CD4-positive, alpha-beta T cell (primary cell): ENCODE measurements at regions not wholly inside any gene's neighbourhood (a gene's known extent, or its start where the extent isn't known, plus 50 kb on each side); places are given as distances from the start of the nearest gene placed in this dataset.

Source experiments
- ATAC-seq: fragments of 200-7000 bp; cut with Tn5 transposase; one replicate; pipeline ENCODE4 v1.10.0; 2022; ENCODE audit warnings: mild to moderate bottlenecking; ENCODE audit not compliant: poor library complexity
- CTCF ChIA-PET: fragments of 350-600 bp; sonication (Branson Sonifier 250); formaldehyde crosslinking; loops from one replicate; lab custom pipeline; 2021; ENCODE audit warnings: antibody characterized with exemption, inconsistent platforms; lab: Charles Lee
- POLR2A ChIA-PET: fragments of 350-600 bp; sonication (Branson Sonifier 250); formaldehyde crosslinking; loops from one replicate; lab custom pipeline; 2021; ENCODE audit warnings: antibody characterized with exemption, inconsistent platforms; lab: Charles Lee
- DNase-seq, 14 experiments: peaks; one replicate each; pipeline ENCODE4 v3.0.0-alpha.2; 2013 to 2020; ENCODE audit warnings: mixed read lengths in 2 of 14
- H3K27ac ChIP-seq, 2 donors: one replicate each; pipeline versions ENCODE4 v1.5.1 to v1.7.0; 2013; ENCODE audit warnings: low read length in 2 of 2, low read depth in 1 of 2, mild to moderate bottlenecking in 1 of 2
- H3K27me3 ChIP-seq, 2 experiments: 1 replicate in 1 of 2; 2 replicates in 1 of 2; pipeline versions ENCODE4 v1.6.1 to v1.7.0; 2013; ENCODE audit warnings: low read length in 2 of 2, control low read depth in 1 of 2, mild to moderate bottlenecking in 1 of 2, moderate library complexity in 1 of 2; ENCODE audit not compliant: insufficient read depth in 2 of 2, control insufficient read depth in 1 of 2
- H3K36me3 ChIP-seq: one replicate; pipeline ENCODE4 v1.6.1; 2013; ENCODE audit warnings: low read length, control low read depth; ENCODE audit not compliant: insufficient read depth
- H3K4me1 ChIP-seq: one replicate; pipeline ENCODE4 v1.6.1; 2013; ENCODE audit warnings: low read length, control low read depth; ENCODE audit not compliant: insufficient read depth
- H3K4me3 ChIP-seq: one replicate; pipeline ENCODE4 v1.5.1; 2013; ENCODE audit warnings: mild to moderate bottlenecking, low read length, moderate library complexity
- H3K9me3 ChIP-seq, 2 experiments: 1 replicate in 1 of 2; 2 replicates in 1 of 2; pipeline versions ENCODE4 v1.6.1 to v1.7.0; 2013; ENCODE audit warnings: low read length in 2 of 2, mild to moderate bottlenecking in 2 of 2, control low read depth in 1 of 2, moderate library complexity in 1 of 2; ENCODE audit not compliant: control insufficient read depth in 1 of 2, insufficient read depth in 1 of 2
- H3K27ac Mint-ChIP-seq: one replicate; pipeline ENCODE4 v1.8.0; 2020; ENCODE audit warnings: mixed read lengths
- H3K27me3 Mint-ChIP-seq: one replicate; pipeline ENCODE4 v1.8.0; 2021; ENCODE audit warnings: mixed read lengths
- H3K36me3 Mint-ChIP-seq: one replicate; pipeline ENCODE4 v1.8.0; 2021; ENCODE audit warnings: low read depth, mixed read lengths
- H3K4me1 Mint-ChIP-seq: one replicate; pipeline ENCODE4 v1.8.0; 2021; ENCODE audit warnings: low read depth, mixed read lengths
- H3K4me3 Mint-ChIP-seq: one replicate; pipeline ENCODE4 v1.8.0; 2020; ENCODE audit warnings: mild to moderate bottlenecking, mixed read lengths
- H3K9me3 Mint-ChIP-seq: one replicate; pipeline ENCODE4 v1.8.0; 2020; ENCODE audit warnings: mixed read lengths
- intact Hi-C, 2 experiments: fragments of 100-400 bp; cut with DNase I in 1 of 2; cut with micrococcal nuclease in 1 of 2; formaldehyde crosslinking; loops; one replicate each; pipeline versions ENCODE4 v1.15.1 to v1.9.0; 2023 to 2025; cut with DNase I, micrococcal nuclease
- TF ChIP-seq, protein P1 (sequence below): fragments of 200-600 bp; IDR thresholded peaks from one replicate; pipeline ENCODE4 v1.8.0; 2022; ENCODE audit warnings: antibody characterized with exemption, mild to moderate bottlenecking

DNA sequence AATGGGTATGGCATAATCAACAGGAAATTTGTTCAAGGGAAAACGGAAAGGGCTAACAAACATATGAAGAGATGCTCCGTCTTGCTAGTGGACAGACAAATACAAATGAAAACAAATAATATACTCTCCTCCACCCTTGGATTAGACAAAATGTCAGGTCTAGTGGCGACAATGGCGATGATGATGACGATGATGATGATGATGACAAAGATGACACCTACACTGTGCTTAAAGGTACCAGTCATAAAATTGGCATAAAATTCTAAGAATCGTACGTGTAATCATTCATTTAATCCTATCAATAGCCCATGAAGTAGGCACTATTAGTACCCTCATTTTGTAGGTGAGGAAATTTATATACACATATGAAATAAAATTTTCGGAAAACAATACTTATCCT is 174.6 kb downstream of the PMP22 start:
- peaks cover 3 to 5% of the 10 kb centered on the region in 2 experiments for H3K27me3 ChIP-seq
- DNase-seq (no peak), ATAC-seq (no peak)
- no peaks in the 10 kb centered on the region for H3K4me1 ChIP-seq
- no peak overlapping the region for H3K4me3 ChIP-seq
- H3K27ac ChIP-seq = no peak overlapping the region
- intact Hi-C loops = no loop called here
- CTCF ChIA-PET = no interaction called here
- TF ChIP-seq, protein P1, sequence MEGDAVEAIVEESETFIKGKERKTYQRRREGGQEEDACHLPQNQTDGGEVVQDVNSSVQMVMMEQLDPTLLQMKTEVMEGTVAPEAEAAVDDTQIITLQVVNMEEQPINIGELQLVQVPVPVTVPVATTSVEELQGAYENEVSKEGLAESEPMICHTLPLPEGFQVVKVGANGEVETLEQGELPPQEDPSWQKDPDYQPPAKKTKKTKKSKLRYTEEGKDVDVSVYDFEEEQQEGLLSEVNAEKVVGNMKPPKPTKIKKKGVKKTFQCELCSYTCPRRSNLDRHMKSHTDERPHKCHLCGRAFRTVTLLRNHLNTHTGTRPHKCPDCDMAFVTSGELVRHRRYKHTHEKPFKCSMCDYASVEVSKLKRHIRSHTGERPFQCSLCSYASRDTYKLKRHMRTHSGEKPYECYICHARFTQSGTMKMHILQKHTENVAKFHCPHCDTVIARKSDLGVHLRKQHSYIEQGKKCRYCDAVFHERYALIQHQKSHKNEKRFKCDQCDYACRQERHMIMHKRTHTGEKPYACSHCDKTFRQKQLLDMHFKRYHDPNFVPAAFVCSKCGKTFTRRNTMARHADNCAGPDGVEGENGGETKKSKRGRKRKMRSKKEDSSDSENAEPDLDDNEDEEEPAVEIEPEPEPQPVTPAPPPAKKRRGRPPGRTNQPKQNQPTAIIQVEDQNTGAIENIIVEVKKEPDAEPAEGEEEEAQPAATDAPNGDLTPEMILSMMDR = no peak
- no peak overlapping the region for H3K27ac Mint-ChIP-seq
- H3K36me3 ChIP-seq = no peaks in the 10 kb centered on the region
- POLR2A ChIA-PET = no interaction called here
- H3K9me3 ChIP-seq = no peaks in the 10 kb centered on the region
- H3K27me3 Mint-ChIP-seq = peaks cover 19% of the 10 kb centered on the region
- no peak overlapping the region for H3K4me3 Mint-ChIP-seq
- H3K9me3 Mint-ChIP-seq = peaks cover 3% of the 10 kb centered on the region
- no peaks in the 10 kb centered on the region for H3K36me3 Mint-ChIP-seq
- no peaks in the 10 kb centered on the region for H3K4me1 Mint-ChIP-seq

GRCh38 chr17:15087946-15088345 is 177.2 kb downstream of the PMP22 start:
- no peak overlapping the region for H3K27ac Mint-ChIP-seq
- TF ChIP-seq, protein P1 = no peak
- DNase-seq = no peak
- H3K4me3 ChIP-seq = no peak overlapping the region
- ChIA-PET CTCF (no interaction called here), POLR2A (no interaction called here)
- no peaks in the 10 kb centered on the region for H3K9me3 Mint-ChIP-seq
- H3K4me1 Mint-ChIP-seq = no peaks in the 10 kb centered on the region
- peaks cover 0 to 3% of the 10 kb centered on the region in 2 experiments for H3K27me3 ChIP-seq
- H3K27me3 Mint-ChIP-seq = peaks cover 28% of the 10 kb centered on the region
- H3K4me1 ChIP-seq = no peaks in the 10 kb centered on the region
- no peak overlapping the region for H3K4me3 Mint-ChIP-seq
- no peaks in the 10 kb centered on the region for H3K9me3 ChIP-seq
- no peaks in the 10 kb centered on the region for H3K36me3 Mint-ChIP-seq
- no peak overlapping the region for H3K27ac ChIP-seq
- H3K36me3 ChIP-seq = no peaks in the 10 kb centered on the region
- no peak for ATAC-seq
- intact Hi-C loops = no loop called here

DNA sequence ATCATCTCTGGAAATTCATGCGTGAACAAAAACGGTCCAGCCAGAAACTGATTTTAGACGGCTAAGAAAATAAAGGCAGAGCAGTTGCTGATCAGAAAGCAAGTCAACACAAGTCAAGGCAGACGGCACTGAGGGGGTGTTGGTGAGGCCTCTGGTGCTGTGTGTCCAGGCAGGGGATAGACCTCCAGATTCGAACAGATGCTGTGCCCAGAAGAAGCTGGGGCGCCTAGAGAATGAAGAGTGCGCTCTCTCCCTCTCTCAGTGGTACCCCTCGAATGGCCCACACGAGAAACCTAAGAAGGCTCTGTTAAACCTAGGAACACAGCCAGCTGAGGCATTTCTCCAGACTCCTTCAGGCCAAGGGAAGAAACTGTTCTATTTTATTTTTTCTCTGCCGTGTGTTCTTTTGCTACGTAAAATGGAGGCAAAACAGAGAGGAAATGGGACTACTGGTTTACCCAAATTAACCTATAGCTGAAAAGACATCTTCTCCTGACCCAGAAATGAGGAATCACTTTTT is 178.3 kb downstream of the PMP22 start:
- H3K9me3 ChIP-seq = no peaks in the 10 kb centered on the region
- no peaks in the 10 kb centered on the region for H3K4me1 Mint-ChIP-seq
- TF ChIP-seq, protein P1 = no peak
- no peak overlapping the region for H3K4me3 ChIP-seq
- H3K4me3 Mint-ChIP-seq = no peak overlapping the region
- CTCF ChIA-PET = no interaction called here
- no peak overlapping the region for H3K27ac ChIP-seq
- DNase-seq (no peak), ATAC-seq (no peak)
- POLR2A ChIA-PET = no interaction called here
- no peaks in the 10 kb centered on the region for H3K9me3 Mint-ChIP-seq
- H3K36me3 ChIP-seq = no peaks in the 10 kb centered on the region
- intact Hi-C loops = no loop called here
- H3K4me1 ChIP-seq = no peaks in the 10 kb centered on the region
- no peak overlapping the region for H3K27ac Mint-ChIP-seq
- peaks cover 28% of the 10 kb centered on the region for H3K27me3 Mint-ChIP-seq
- no peaks in the 10 kb centered on the region for H3K36me3 Mint-ChIP-seq
- peaks cover 0 to 3% of the 10 kb centered on the region in 2 experiments for H3K27me3 ChIP-seq
